CD4-positive, alpha-beta T cell (primary cell): ENCODE measurements at regions not wholly inside any gene's neighbourhood (a gene's known extent, or its start where the extent isn't known, plus 50 kb on each side); places are given as distances from the start of the nearest gene placed in this dataset.

Experiments used
- ATAC-seq: fragments of 200-7000 bp; cut with Tn5 transposase; one replicate; pipeline ENCODE4 v1.10.0; 2022; ENCODE audit warnings: mild to moderate bottlenecking; ENCODE audit not compliant: poor library complexity
- CTCF ChIA-PET: fragments of 350-600 bp; sonication (Branson Sonifier 250); formaldehyde crosslinking; loops from one replicate; lab custom pipeline; 2021; ENCODE audit warnings: antibody characterized with exemption, inconsistent platforms; lab: Charles Lee
- POLR2A ChIA-PET: fragments of 350-600 bp; sonication (Branson Sonifier 250); formaldehyde crosslinking; loops from one replicate; lab custom pipeline; 2021; ENCODE audit warnings: antibody characterized with exemption, inconsistent platforms; lab: Charles Lee
- DNase-seq, 14 experiments: peaks; one replicate each; pipeline ENCODE4 v3.0.0-alpha.2; 2013 to 2020; ENCODE audit warnings: mixed read lengths in 2 of 14
- H3K27ac ChIP-seq, 2 donors: one replicate each; pipeline versions ENCODE4 v1.5.1 to v1.7.0; 2013; ENCODE audit warnings: low read length in 2 of 2, low read depth in 1 of 2, mild to moderate bottlenecking in 1 of 2
- H3K27me3 ChIP-seq, 2 experiments: 1 replicate in 1 of 2; 2 replicates in 1 of 2; pipeline versions ENCODE4 v1.6.1 to v1.7.0; 2013; ENCODE audit warnings: low read length in 2 of 2, control low read depth in 1 of 2, mild to moderate bottlenecking in 1 of 2, moderate library complexity in 1 of 2; ENCODE audit not compliant: insufficient read depth in 2 of 2, control insufficient read depth in 1 of 2
- H3K36me3 ChIP-seq: one replicate; pipeline ENCODE4 v1.6.1; 2013; ENCODE audit warnings: low read length, control low read depth; ENCODE audit not compliant: insufficient read depth
- H3K4me1 ChIP-seq: one replicate; pipeline ENCODE4 v1.6.1; 2013; ENCODE audit warnings: low read length, control low read depth; ENCODE audit not compliant: insufficient read depth
- H3K4me3 ChIP-seq: one replicate; pipeline ENCODE4 v1.5.1; 2013; ENCODE audit warnings: mild to moderate bottlenecking, low read length, moderate library complexity
- H3K9me3 ChIP-seq, 2 experiments: 1 replicate in 1 of 2; 2 replicates in 1 of 2; pipeline versions ENCODE4 v1.6.1 to v1.7.0; 2013; ENCODE audit warnings: low read length in 2 of 2, mild to moderate bottlenecking in 2 of 2, control low read depth in 1 of 2, moderate library complexity in 1 of 2; ENCODE audit not compliant: control insufficient read depth in 1 of 2, insufficient read depth in 1 of 2
- H3K27ac Mint-ChIP-seq: one replicate; pipeline ENCODE4 v1.8.0; 2020; ENCODE audit warnings: mixed read lengths
- H3K27me3 Mint-ChIP-seq: one replicate; pipeline ENCODE4 v1.8.0; 2021; ENCODE audit warnings: mixed read lengths
- H3K36me3 Mint-ChIP-seq: one replicate; pipeline ENCODE4 v1.8.0; 2021; ENCODE audit warnings: low read depth, mixed read lengths
- H3K4me1 Mint-ChIP-seq: one replicate; pipeline ENCODE4 v1.8.0; 2021; ENCODE audit warnings: low read depth, mixed read lengths
- H3K4me3 Mint-ChIP-seq: one replicate; pipeline ENCODE4 v1.8.0; 2020; ENCODE audit warnings: mild to moderate bottlenecking, mixed read lengths
- H3K9me3 Mint-ChIP-seq: one replicate; pipeline ENCODE4 v1.8.0; 2020; ENCODE audit warnings: mixed read lengths
- intact Hi-C, 2 experiments: fragments of 100-400 bp; cut with DNase I in 1 of 2; cut with micrococcal nuclease in 1 of 2; formaldehyde crosslinking; loops; one replicate each; pipeline versions ENCODE4 v1.15.1 to v1.9.0; 2023 to 2025; cut with DNase I, micrococcal nuclease
- TF ChIP-seq, protein P1 (sequence below): fragments of 200-600 bp; IDR thresholded peaks from one replicate; pipeline ENCODE4 v1.8.0; 2022; ENCODE audit warnings: antibody characterized with exemption, mild to moderate bottlenecking

DNA sequence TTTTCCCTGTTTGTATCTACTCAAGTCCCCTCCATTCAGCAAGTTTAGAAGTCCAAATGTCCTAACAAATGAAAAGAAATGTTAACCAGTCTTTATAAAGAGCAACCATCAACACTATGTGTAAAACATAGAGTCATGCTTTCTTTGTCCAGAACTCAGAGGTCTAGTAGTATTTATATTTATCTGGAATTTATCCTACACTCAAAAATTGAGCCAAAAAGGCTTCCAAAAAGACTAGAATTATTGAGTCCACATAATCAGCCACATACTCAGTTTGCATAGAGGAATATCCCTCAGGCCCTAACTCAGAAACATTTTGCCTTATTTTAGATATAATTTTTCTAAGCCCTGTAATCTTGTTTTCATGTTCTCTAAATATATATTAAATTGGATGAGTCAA is 455.0 kb downstream of the COL12A1 start:
- H3K27me3 ChIP-seq: no peaks in the 10 kb centered on the region
- POLR2A ChIA-PET: no interaction called here
- H3K27ac ChIP-seq: no peak overlapping the region
- CTCF ChIA-PET: no interaction called here
- peaks cover 0 to 7% of the 10 kb centered on the region in 2 experiments for H3K9me3 ChIP-seq
- ATAC-seq: no peak
- Mint-ChIP-seq H3K27me3 (no peaks in the 10 kb centered on the region), H3K27ac (no peak overlapping the region), H3K4me1 (no peaks in the 10 kb centered on the region), H3K4me3 (no peak overlapping the region), H3K9me3 (no peaks in the 10 kb centered on the region), H3K36me3 (no peaks in the 10 kb centered on the region)
- DNase-seq: no peak
- H3K4me3 ChIP-seq: no peak overlapping the region
- intact Hi-C loops: no loop called here
- TF ChIP-seq, protein P1, sequence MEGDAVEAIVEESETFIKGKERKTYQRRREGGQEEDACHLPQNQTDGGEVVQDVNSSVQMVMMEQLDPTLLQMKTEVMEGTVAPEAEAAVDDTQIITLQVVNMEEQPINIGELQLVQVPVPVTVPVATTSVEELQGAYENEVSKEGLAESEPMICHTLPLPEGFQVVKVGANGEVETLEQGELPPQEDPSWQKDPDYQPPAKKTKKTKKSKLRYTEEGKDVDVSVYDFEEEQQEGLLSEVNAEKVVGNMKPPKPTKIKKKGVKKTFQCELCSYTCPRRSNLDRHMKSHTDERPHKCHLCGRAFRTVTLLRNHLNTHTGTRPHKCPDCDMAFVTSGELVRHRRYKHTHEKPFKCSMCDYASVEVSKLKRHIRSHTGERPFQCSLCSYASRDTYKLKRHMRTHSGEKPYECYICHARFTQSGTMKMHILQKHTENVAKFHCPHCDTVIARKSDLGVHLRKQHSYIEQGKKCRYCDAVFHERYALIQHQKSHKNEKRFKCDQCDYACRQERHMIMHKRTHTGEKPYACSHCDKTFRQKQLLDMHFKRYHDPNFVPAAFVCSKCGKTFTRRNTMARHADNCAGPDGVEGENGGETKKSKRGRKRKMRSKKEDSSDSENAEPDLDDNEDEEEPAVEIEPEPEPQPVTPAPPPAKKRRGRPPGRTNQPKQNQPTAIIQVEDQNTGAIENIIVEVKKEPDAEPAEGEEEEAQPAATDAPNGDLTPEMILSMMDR: no peak
- H3K36me3 ChIP-seq: no peaks in the 10 kb centered on the region
- no peaks in the 10 kb centered on the region for H3K4me1 ChIP-seq

DNA sequence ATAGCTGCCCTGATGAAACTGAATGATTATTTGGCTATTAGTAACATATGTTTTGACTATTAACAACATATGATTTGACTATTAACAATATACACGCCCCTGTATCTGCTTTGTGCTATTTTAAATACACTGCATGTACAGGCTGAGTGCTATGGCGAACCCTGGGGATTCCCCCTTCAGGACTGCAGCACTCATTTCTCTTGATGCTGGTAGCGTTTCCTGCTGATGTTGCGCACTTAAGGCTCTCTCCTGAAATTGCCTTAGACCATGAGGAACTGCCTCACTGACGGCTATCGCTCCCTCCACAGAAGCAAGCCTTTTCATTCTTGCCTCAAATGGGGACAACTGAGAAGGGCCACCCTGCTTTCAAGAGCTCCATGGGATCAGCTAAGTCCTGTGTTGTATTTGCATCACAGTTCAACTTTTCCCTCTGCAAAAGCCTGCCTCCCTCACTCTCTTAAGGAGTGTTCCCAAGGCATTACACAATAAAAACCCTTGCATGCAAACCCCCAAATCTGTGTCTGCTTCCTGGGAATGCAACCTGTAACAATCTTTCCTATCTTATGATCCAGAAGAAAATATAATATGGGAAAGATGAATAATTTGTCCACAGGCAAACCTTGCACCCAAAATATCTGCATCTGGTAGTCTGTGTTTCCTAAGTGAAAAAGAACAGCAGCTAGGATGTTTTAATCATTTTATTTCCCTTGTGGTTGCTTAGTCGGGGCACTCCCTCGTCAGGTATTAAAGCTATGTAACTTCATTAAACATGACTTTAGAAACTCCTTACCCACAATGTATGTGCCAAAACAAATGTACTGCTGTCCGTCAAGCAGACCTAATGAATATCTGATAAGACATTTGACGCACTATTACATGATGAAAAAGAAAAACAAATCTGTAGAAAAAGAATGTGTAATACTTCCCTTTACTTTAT is 456.4 kb downstream of the COL12A1 start:
- Mint-ChIP-seq H3K27ac (no peak overlapping the region), H3K4me3 (no peak overlapping the region), H3K36me3 (no peaks in the 10 kb centered on the region), H3K9me3 (no peaks in the 10 kb centered on the region), H3K27me3 (no peaks in the 10 kb centered on the region), H3K4me1 (no peaks in the 10 kb centered on the region)
- intact Hi-C loops: no loop called here
- Histone ChIP-seq H3K27ac (no peak overlapping the region), H3K4me3 (no peak overlapping the region), H3K36me3 (no peaks in the 10 kb centered on the region), H3K4me1 (no peaks in the 10 kb centered on the region), H3K9me3 (no peaks in the 10 kb centered on the region), H3K27me3 (no peaks in the 10 kb centered on the region)
- POLR2A ChIA-PET: no interaction called here
- TF ChIP-seq, protein P1: no peak
- DNase-seq (no peak), ATAC-seq (no peak)
- CTCF ChIA-PET: no interaction called here

DNA sequence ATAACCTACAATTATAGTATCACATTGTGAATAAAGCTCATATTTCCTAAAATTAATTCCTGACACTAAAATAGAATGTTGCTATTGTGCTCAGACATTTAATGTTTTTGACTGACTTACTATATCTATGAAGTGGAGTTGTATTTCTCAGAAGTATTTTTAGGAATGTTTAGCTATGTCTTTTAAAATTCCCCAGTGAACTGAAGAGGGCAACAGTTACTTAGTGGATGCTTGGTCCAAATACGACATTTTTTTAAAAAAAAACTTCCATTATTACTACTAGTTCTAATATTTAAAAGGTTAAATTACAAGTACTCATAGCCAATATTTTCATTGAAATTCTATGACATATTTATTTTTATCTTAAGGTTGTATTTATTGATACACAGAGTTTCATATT is 460.2 kb downstream of the COL12A1 start:
- Histone ChIP-seq H3K36me3 (no peaks in the 10 kb centered on the region), H3K27ac (no peak overlapping the region), H3K4me3 (no peak overlapping the region), H3K27me3 (no peaks in the 10 kb centered on the region), H3K4me1 (no peaks in the 10 kb centered on the region), H3K9me3 (no peaks in the 10 kb centered on the region)
- CTCF ChIA-PET: no interaction called here
- Mint-ChIP-seq H3K4me3 (no peak overlapping the region), H3K9me3 (no peaks in the 10 kb centered on the region), H3K4me1 (no peaks in the 10 kb centered on the region), H3K27ac (no peak overlapping the region), H3K27me3 (no peaks in the 10 kb centered on the region), H3K36me3 (no peaks in the 10 kb centered on the region)
- ATAC-seq: no peak
- TF ChIP-seq, protein P1: no peak
- no peak for DNase-seq
- POLR2A ChIA-PET: no interaction called here
- intact Hi-C loops: no loop called here
